AG04449 (cell line): ENCODE measurements at regions not wholly inside any gene's neighbourhood (a gene's known extent, or its start where the extent isn't known, plus 50 kb on each side); places are given as distances from the start of the nearest gene placed in this dataset.

ENCODE experiments used
- CTCF ChIA-PET: fragments of 350-600 bp; formaldehyde crosslinking; extraction: SDS; loops from one replicate; lab custom pipeline; 2021; ENCODE audit warnings: antibody characterized with exemption; lab: Yijun Ruan, JAX
- POLR2A ChIA-PET: fragments of 400-600, 350-600 bp; formaldehyde crosslinking; extraction: SDS; loops from one replicate; lab custom pipeline; 2020; ENCODE audit warnings: antibody characterized with exemption, inconsistent platforms; lab: Yijun Ruan, JAX
- DNase-seq: peaks from one replicate; pipeline ENCODE4 v3.0.0-alpha.2; 2010; ENCODE audit warnings: low read depth, low spot score
- H3K4me3 ChIP-seq: 2 replicates; pipeline ENCODE4 v1.5.1; 2011; ENCODE audit warnings: low read depth, mild to moderate bottlenecking, control low read depth, low read length
- CTCF ChIP-seq: IDR thresholded peaks from one replicate; pipeline ENCODE4 v1.5.1; 2011; ENCODE audit warnings: mild to moderate bottlenecking, moderate library complexity, low read length, control low read depth, inconsistent platforms; ENCODE audit not compliant: insufficient read depth; ENCODE audit errors: missing control alignments

- POLR2A ChIA-PET, result no interaction called here
These were observed 1178.4 kb upstream of the ATXN8OS start for GRCh38 chr13:68929075-68929745.

GRCh38 chr13:68927387-68928026 lies 1180.1 kb upstream of the ATXN8OS start:
- no peak for DNase-seq
- POLR2A ChIA-PET, result no interaction called here
- CTCF ChIA-PET, result no interaction called here
- H3K4me3 ChIP-seq, result no peak overlapping the region
- TF ChIP-seq CTCF, result no peak

More at GRCh38 chr13:68929075-68929745, 1178.4 kb upstream of the ATXN8OS start:
- no peak overlapping the region for H3K4me3 ChIP-seq
- TF ChIP-seq CTCF, result no peak
- DNase-seq, result no peak
- CTCF ChIA-PET, result no interaction called here

- ChIA-PET CTCF (no interaction called here), POLR2A (no interaction called here)
- no peak for TF ChIP-seq CTCF
- no peak overlapping the region for H3K4me3 ChIP-seq
- no peak for DNase-seq
These were observed 1183.6 kb upstream of the ATXN8OS start for GRCh38 chr13:68923995-68924394.

GRCh38 chr13:68908879-68909278 lies 1198.7 kb upstream of the ATXN8OS start:
- ChIA-PET POLR2A (no interaction called here), CTCF (no interaction called here)
- no peak for DNase-seq
- H3K4me3 ChIP-seq, result no peak overlapping the region
- TF ChIP-seq CTCF, result no peak

GRCh38 chr13:68905186-68905585 lies 1202.4 kb upstream of the ATXN8OS start:
- H3K4me3 ChIP-seq, result no peak overlapping the region
- ChIA-PET CTCF (no interaction called here), POLR2A (no interaction called here)
- DNase-seq, result no peak
- no peak for TF ChIP-seq CTCF

- ChIA-PET POLR2A (no interaction called here), CTCF (no interaction called here)
- no peak overlapping the region for H3K4me3 ChIP-seq
- DNase-seq, result no peak
- no peak for TF ChIP-seq CTCF
These were observed 1210.2 kb upstream of the ATXN8OS start for GRCh38 chr13:68897331-68897928.
